GM18907 (cell line): ENCODE measurements at regions not wholly inside any gene's neighbourhood (a gene's known extent, or its start where the extent isn't known, plus 50 kb on each side); places are given as distances from the start of the nearest gene placed in this dataset.

Experiments used
- ATAC-seq: cut with Tn5 transposase; IDR thresholded peaks from one replicate; pipeline ENCODE4 v1.9.1; 2021; ENCODE audit warnings: mild to moderate bottlenecking, moderate library complexity; ENCODE audit not compliant: unreplicated experiment

- no peak for ATAC-seq
Observed at GRCh38 chr16:9185381-9185780, 93.9 kb downstream of the HAPSTR1 start.

GRCh38 chr16:9186061-9186460 lies 94.6 kb downstream of the HAPSTR1 start:
- no peak for ATAC-seq

GRCh38 chr16:9188721-9189120 lies 97.3 kb downstream of the HAPSTR1 start:
- no peak for ATAC-seq

GRCh38 chr16:9191274-9191850 lies 99.9 kb downstream of the HAPSTR1 start:
- no peak for ATAC-seq

GRCh38 chr16:9192746-9193145 lies 101.3 kb downstream of the HAPSTR1 start:
- ATAC-seq, result no peak

GRCh38 chr16:9195287-9195686 lies 103.8 kb downstream of the HAPSTR1 start:
- no peak for ATAC-seq

- ATAC-seq, result no peak
Observed at GRCh38 chr16:9197957-9198661, 106.7 kb downstream of the HAPSTR1 start.

- ATAC-seq, result no peak
Observed at GRCh38 chr16:9199311-9199710, 107.9 kb downstream of the HAPSTR1 start.

GRCh38 chr16:9199751-9200150 lies 108.3 kb downstream of the HAPSTR1 start:
- ATAC-seq, result no peak

GRCh38 chr16:9203956-9204355 lies 112.5 kb downstream of the HAPSTR1 start:
- no peak for ATAC-seq

GRCh38 chr16:9205661-9206060 lies 114.2 kb downstream of the HAPSTR1 start:
- no peak for ATAC-seq

GRCh38 chr16:9206156-9206555 lies 114.7 kb downstream of the HAPSTR1 start:
- no peak for ATAC-seq

- ATAC-seq, result no peak
Observed at GRCh38 chr16:9212621-9213020, 121.2 kb downstream of the HAPSTR1 start.

- no peak for ATAC-seq
Observed at GRCh38 chr16:9219813-9220212, 128.4 kb downstream of the HAPSTR1 start.

- no peak for ATAC-seq
Observed at GRCh38 chr16:9225527-9226316, 134.3 kb downstream of the HAPSTR1 start.

- ATAC-seq, result no peak
Observed at GRCh38 chr16:9226924-9227323, 135.5 kb downstream of the HAPSTR1 start.

GRCh38 chr16:9231039-9231438 lies 139.6 kb downstream of the HAPSTR1 start:
- ATAC-seq, result no peak

GRCh38 chr16:9232102-9232770 lies 140.8 kb downstream of the HAPSTR1 start:
- ATAC-seq, result no peak

GRCh38 chr16:9235867-9236266 lies 144.4 kb downstream of the HAPSTR1 start:
- ATAC-seq, result no peak

- ATAC-seq, result no peak
Observed at GRCh38 chr16:9236319-9236718, 144.9 kb downstream of the HAPSTR1 start.

GRCh38 chr16:9238346-9238745 lies 146.9 kb downstream of the HAPSTR1 start:
- no peak for ATAC-seq
